Endothelial cell of umbilical vein (primary cell): ENCODE measurements at regions not wholly inside any gene's neighbourhood (a gene's known extent, or its start where the extent isn't known, plus 50 kb on each side); places are given as distances from the start of the nearest gene placed in this dataset.

Experiments used
- BruUV-seq: library from RNA; stranded (reverse); fragments of 400-500 nt; replicated peaks from 2 replicates; lab custom pipeline; 2021; lab: Mats Ljungman, UMichigan
- CTCF ChIA-PET: fragments of 300-600, 350-600 bp; sonication (Branson Sonifier 250); formaldehyde crosslinking; loops from one replicate; lab custom pipeline; 2021; ENCODE audit warnings: antibody characterized with exemption, inconsistent platforms; lab: Charles Lee
- POLR2A ChIA-PET: fragments of 300-600, 350-600 bp; sonication (Branson Sonifier 250); formaldehyde crosslinking; loops from one replicate; lab custom pipeline; 2021; ENCODE audit warnings: antibody characterized with exemption, inconsistent platforms; lab: Charles Lee
- DNase-seq: peaks from one replicate; pipeline ENCODE4 v3.0.0-alpha.2; 2011; ENCODE audit warnings: low read depth, low spot score
- FAIRE-seq: peaks from 2 replicates; lab custom pipeline; 2011; peaks lifted over from hg19 to GRCh38; lab: Jason Lieb, UNC
- H2AFZ ChIP-seq: 2 replicates; pipeline ENCODE4 v1.6.0; 2012; ENCODE audit warnings: low read depth, low read length, control low read depth, inconsistent platforms
- H3K27ac ChIP-seq: 2 replicates; pipeline ENCODE4 v1.5.1; 2011; ENCODE audit warnings: low read depth, mild to moderate bottlenecking, control low read depth, low read length, moderate library complexity; ENCODE audit not compliant: insufficient read depth
- H3K27me3 ChIP-seq, 2 experiments: 2 replicates each; pipeline versions ENCODE4 v1.6.0 to v1.6.1; 2011; ENCODE audit warnings: low read length in 2 of 2, mixed read lengths in 1 of 2; ENCODE audit not compliant: control insufficient read depth in 2 of 2, insufficient read depth in 2 of 2
- H3K36me3 ChIP-seq, 2 experiments: 2 replicates in 1 of 2; 3 replicates in 1 of 2; pipeline ENCODE4 v1.5.1; 2011; ENCODE audit warnings: low read length in 2 of 2, mild to moderate bottlenecking in 1 of 2, moderate library complexity in 1 of 2; ENCODE audit not compliant: control insufficient read depth in 2 of 2, insufficient read depth in 2 of 2; ENCODE audit errors: extremely low read depth in 1 of 2
- H3K4me1 ChIP-seq: 3 replicates; pipeline ENCODE4 v1.5.1; 2011; ENCODE audit warnings: mild to moderate bottlenecking, low read length; ENCODE audit not compliant: control insufficient read depth, insufficient read depth; ENCODE audit errors: extremely low read depth
- H3K4me2 ChIP-seq: 2 replicates; pipeline ENCODE4 v1.6.1; 2011; ENCODE audit warnings: low read length, control low read depth, mixed read lengths; ENCODE audit not compliant: insufficient read depth
- H3K4me3 ChIP-seq, 3 experiments: fragments of 200-600 bp in 1 of 3; sonication (generic), shearing (Covaris generic) in 1 of 3; replicated peaks in 1 of 3; 2 replicates each; pipeline ENCODE4 v1.5.1; 2011 to 2016; ENCODE audit warnings: control low read depth in 3 of 3, low read length in 3 of 3, mild to moderate bottlenecking in 2 of 3, inconsistent platforms in 1 of 3, low read depth in 1 of 3, moderate library complexity in 1 of 3; ENCODE audit not compliant: insufficient read depth in 1 of 3
- H3K79me2 ChIP-seq: 2 replicates; pipeline ENCODE4 v1.6.0; 2012; ENCODE audit warnings: low read length, inconsistent platforms; ENCODE audit not compliant: control insufficient read depth, insufficient read depth
- H3K9ac ChIP-seq: replicated peaks from 2 replicates; pipeline ENCODE3; 2011; ENCODE audit warnings: low read length, control low read depth; ENCODE audit not compliant: insufficient read depth; ENCODE audit errors: extremely low read depth
- H3K9me1 ChIP-seq: replicated peaks from 3 replicates; pipeline ENCODE4 v1.6.0; 2011; ENCODE audit warnings: mild to moderate bottlenecking, low read length; ENCODE audit not compliant: control insufficient read depth, insufficient read depth; ENCODE audit errors: extremely low read depth
- H3K9me3 ChIP-seq: replicated peaks from 2 replicates; pipeline ENCODE4 v1.5.1; 2012; ENCODE audit warnings: low read length, inconsistent platforms; ENCODE audit not compliant: control insufficient read depth, insufficient read depth
- H4K20me1 ChIP-seq: replicated peaks from 2 replicates; pipeline ENCODE3; 2011; ENCODE audit warnings: mild to moderate bottlenecking, low read length; ENCODE audit not compliant: control insufficient read depth, insufficient read depth; ENCODE audit errors: extremely low read depth
- EZH2 ChIP-seq: IDR thresholded peaks from 2 replicates; pipeline ENCODE4 v1.6.1; 2012; ENCODE audit warnings: borderline replicate concordance, low read depth, mild to moderate bottlenecking, moderate library complexity, low read length, inconsistent platforms; ENCODE audit not compliant: severe bottlenecking
- FOS ChIP-seq: IDR thresholded peaks from 2 replicates; pipeline ENCODE4 v1.6.1; 2011; ENCODE audit warnings: mild to moderate bottlenecking, low read length, moderate library complexity, borderline replicate concordance; ENCODE audit not compliant: insufficient read depth
- GATA2 ChIP-seq: IDR thresholded peaks from 2 replicates; pipeline ENCODE4 v1.7.0; 2011; ENCODE audit warnings: low read depth, mild to moderate bottlenecking, moderate library complexity, mixed read lengths, low read length; ENCODE audit not compliant: insufficient read length, insufficient read depth
- MYC ChIP-seq: IDR thresholded peaks from one replicate; pipeline ENCODE4 v1.6.1; 2011; ENCODE audit warnings: mild to moderate bottlenecking, low read depth, low read length
- POLR2A ChIP-seq: IDR thresholded peaks from 2 replicates; pipeline ENCODE4 v1.6.1; 2012; ENCODE audit warnings: low read depth, mild to moderate bottlenecking, control low read depth, low read length
- POLR2AphosphoS5 ChIP-seq: IDR thresholded peaks from 2 replicates; pipeline ENCODE4 v1.6.1; 2012; ENCODE audit warnings: low read depth, mild to moderate bottlenecking, control low read depth, low read length, moderate library complexity; ENCODE audit not compliant: insufficient read depth
- dilution Hi-C: fragments of 300-500 bp; cut with MboI; formaldehyde crosslinking; loops from one replicate; pipeline ENCODE4 v1.15.0; 2019; ENCODE audit warnings: low sequenced_read_pairs; ENCODE audit not compliant: extremely low pct_ligation_motif_present
- intact Hi-C: fragments of 100-400 bp; cut with micrococcal nuclease; formaldehyde crosslinking; loops from one replicate; pipeline ENCODE4 v1.10.0; 2022
- TF ChIP-seq, protein P1 (sequence below): IDR thresholded peaks from 2 replicates; pipeline ENCODE4 v1.6.1; 2011; ENCODE audit not compliant: insufficient read depth, insufficient read length

DNA sequence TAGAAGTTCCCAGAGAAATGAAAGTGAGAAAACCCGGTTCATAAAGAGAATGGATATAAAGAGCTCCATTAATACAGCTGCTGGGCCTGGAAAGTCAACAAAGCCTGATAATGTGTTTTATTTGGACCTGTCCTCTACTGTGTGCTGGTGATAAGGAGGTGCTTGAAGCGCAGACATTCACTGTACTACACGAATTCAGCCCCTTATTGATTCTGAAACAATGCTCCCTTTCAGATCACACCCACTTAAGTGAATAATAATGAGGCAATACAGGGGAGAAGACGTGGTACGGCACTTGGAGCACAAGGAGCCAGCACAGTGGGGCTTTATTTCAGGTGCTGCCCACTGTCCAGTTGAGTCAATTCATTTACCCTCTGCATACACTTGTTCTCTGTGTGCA, 260.8 kb downstream of the FGFR2 start:
- H3K9me1 ChIP-seq, result no peaks in the 10 kb centered on the region
- BruUV-seq, result no TSS peak
- no peak overlapping the region for H3K27ac ChIP-seq
- ChIA-PET POLR2A (no interaction called here), CTCF (no interaction called here)
- no peak overlapping the region for H3K9ac ChIP-seq
- H4K20me1 ChIP-seq, result no peaks in the 10 kb centered on the region
- DNase-seq (no peak), FAIRE-seq (no peak)
- TF ChIP-seq, protein P1, sequence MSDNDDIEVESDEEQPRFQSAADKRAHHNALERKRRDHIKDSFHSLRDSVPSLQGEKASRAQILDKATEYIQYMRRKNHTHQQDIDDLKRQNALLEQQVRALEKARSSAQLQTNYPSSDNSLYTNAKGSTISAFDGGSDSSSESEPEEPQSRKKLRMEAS, result no peak
- no peak for TF ChIP-seq GATA2
- TF ChIP-seq EZH2, result no peak
- TF ChIP-seq MYC, result no peak
- dilution Hi-C loops, result no loop called here
- H2AFZ ChIP-seq, result no peak overlapping the region
- no peaks in the 10 kb centered on the region for H3K4me1 ChIP-seq
- H3K79me2 ChIP-seq, result no peaks in the 10 kb centered on the region
- no peak overlapping the region for H3K4me2 ChIP-seq
- no peak overlapping the region for H3K4me3 ChIP-seq
- no peaks in the 10 kb centered on the region for H3K9me3 ChIP-seq
- no peaks in the 10 kb centered on the region for H3K36me3 ChIP-seq
- H3K27me3 ChIP-seq, result no peaks in the 10 kb centered on the region
- intact Hi-C loops, result no loop called here

DNA sequence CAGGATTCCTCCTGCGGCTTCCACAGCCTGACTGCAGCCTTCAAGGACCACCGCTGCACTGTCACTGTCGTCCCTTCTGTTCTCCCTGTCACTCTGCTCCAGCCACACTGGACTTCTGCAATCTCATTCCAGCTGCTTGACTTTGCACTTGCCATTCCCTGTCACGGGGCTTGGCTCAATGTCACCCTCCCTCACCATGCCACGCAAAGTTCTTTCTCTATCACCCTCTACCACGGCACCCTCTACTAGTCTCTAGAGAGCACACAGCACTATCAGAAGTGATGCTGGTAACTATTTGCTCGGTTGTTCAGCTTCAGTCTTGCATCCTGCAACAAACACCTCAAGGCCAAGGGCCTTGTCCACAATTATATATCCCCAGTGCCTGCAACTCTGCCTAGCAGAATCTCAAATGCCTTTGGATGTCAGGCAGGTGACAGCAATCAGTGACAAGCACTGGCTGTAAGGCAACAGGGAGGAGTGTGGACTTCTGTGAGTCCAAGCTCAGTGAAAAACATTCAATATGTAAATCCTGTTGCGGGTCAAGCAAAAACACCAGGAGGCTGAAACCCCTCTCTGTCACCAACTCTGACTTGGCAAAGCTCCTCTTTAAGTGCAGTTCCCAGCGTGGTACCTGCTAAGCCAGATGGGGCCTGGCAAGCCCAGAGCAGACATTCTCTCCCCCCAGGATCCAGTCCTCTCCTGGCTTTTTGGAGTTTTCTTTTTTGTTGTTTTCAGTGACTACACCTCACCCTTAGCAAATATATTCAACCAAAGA, 259.9 kb downstream of the FGFR2 start:
- CTCF ChIA-PET, result no interaction called here
- no peak for TF ChIP-seq POLR2AphosphoS5
- no peak for TF ChIP-seq MYC
- TF ChIP-seq POLR2A, result no peak
- no peak for TF ChIP-seq GATA2
- TF ChIP-seq FOS, result no peak
- dilution Hi-C loops, result no loop called here

More for the DNA sequence above, 259.9 kb downstream of the FGFR2 start:
- H3K4me2 ChIP-seq, result no peak overlapping the region
- H3K4me3 ChIP-seq, result no peak overlapping the region
- no peaks in the 10 kb centered on the region for H3K4me1 ChIP-seq
- no peaks in the 10 kb centered on the region for H3K9me1 ChIP-seq
- no TSS peak for BruUV-seq
- H3K27ac ChIP-seq, result no peak overlapping the region
- H3K79me2 ChIP-seq, result no peaks in the 10 kb centered on the region
- H2AFZ ChIP-seq, result no peak overlapping the region
- FAIRE-seq (no peak), DNase-seq (no peak)
- POLR2A ChIA-PET, result no interaction called here
- no peaks in the 10 kb centered on the region for H3K27me3 ChIP-seq
- intact Hi-C loops, result no loop called here
- H3K36me3 ChIP-seq, result no peaks in the 10 kb centered on the region
- no peak overlapping the region for H3K9ac ChIP-seq
- H4K20me1 ChIP-seq, result no peaks in the 10 kb centered on the region
- H3K9me3 ChIP-seq, result no peaks in the 10 kb centered on the region
